Hematopoietic multipotent progenitor cell treated with erythropoietin and hydrocortisone succinate and interleukin-3 and kit ligand, for 17 days (in vitro differentiated cells): ENCODE measurements at regions not wholly inside any gene's neighbourhood (a gene's known extent, or its start where the extent isn't known, plus 50 kb on each side); places are given as distances from the start of the nearest gene placed in this dataset.

ENCODE experiments used
- DNase-seq: peaks from one replicate; pipeline ENCODE4 v3.0.0-alpha.2; 2015; ENCODE audit warnings: low spot score

- DNase-seq, result no peak
Observed at GRCh38 chr2:2567776-2568175, 236.7 kb upstream of the MYT1L start.

DNA sequence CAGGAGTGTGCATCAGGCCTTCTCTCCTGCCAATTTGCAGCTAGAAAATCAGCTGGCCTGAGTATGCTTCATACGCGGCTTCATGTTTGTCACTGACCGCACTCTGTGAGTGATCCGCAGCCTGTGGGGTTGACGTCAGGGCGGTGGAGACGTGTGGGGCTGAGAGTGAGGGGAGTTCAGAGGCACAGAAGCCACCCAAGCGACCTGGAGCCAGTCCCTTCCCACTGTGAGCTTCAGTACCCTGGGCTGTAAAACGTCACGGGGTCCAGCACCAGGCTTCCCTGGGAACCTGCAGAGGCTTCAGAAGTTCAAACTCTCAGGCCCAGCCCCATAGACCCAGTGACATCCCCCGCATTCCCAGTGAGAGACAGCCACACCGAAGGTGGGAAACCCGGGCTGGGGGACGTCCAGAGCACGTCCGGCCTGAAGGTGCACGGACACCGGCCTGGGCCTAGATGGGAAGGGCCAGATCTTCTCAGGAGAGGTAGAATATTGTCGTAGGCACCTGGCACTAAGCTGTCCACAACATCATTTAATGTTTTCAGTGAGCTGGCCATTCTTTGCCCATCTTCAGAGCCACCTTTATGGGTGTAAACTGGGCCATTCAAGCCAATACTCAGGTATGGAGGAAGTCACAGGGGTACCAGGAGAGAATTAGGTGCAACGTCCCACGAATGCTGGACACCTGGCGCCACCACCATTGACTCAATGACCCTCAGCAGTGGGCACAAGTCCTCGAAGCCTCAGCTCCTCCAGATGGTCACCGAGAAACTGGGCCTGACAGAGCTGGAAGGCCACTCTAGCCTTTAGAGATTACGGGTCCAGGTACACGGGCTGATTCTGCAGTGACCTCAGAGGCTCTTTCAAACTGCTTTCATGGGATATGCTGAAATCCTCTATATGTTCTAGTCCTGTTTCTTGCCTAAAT, 235.6 kb upstream of the MYT1L start:
- DNase-seq, result no peak

GRCh38 chr2:2565671-2566070, 234.6 kb upstream of the MYT1L start:
- no peak for DNase-seq

GRCh38 chr2:2564300-2565078, 233.4 kb upstream of the MYT1L start:
- no peak for DNase-seq

DNA sequence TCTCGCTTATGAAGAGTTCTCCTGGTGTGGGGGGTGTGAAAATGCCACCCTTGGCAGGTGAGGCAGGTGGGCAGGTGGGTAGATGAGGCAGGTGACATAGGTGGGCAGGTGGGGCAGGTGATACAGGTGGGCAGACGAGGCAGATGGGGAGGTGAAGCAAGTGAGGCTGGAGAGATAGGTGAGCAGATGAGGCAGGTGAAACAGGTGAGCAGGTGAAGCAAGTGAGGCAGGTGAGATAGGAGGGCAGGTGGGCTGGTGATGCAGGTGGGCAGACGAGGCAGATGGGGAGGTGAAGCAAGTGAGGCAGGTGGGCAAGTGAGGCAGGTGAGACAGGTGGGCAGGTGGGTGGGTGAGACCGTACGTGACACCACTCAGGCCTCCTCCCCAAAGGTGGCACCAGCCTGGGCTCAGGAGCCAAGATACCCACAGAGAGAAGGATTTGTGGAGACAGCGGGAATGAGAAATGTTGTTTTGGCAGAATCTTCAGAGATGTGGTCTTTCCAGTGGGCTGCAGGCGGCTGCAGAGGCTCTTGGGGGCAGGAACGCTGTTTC, 232.3 kb upstream of the MYT1L start:
- DNase-seq, result no peak

GRCh38 chr2:2562867-2563266, 231.8 kb upstream of the MYT1L start:
- DNase-seq, result no peak

DNA sequence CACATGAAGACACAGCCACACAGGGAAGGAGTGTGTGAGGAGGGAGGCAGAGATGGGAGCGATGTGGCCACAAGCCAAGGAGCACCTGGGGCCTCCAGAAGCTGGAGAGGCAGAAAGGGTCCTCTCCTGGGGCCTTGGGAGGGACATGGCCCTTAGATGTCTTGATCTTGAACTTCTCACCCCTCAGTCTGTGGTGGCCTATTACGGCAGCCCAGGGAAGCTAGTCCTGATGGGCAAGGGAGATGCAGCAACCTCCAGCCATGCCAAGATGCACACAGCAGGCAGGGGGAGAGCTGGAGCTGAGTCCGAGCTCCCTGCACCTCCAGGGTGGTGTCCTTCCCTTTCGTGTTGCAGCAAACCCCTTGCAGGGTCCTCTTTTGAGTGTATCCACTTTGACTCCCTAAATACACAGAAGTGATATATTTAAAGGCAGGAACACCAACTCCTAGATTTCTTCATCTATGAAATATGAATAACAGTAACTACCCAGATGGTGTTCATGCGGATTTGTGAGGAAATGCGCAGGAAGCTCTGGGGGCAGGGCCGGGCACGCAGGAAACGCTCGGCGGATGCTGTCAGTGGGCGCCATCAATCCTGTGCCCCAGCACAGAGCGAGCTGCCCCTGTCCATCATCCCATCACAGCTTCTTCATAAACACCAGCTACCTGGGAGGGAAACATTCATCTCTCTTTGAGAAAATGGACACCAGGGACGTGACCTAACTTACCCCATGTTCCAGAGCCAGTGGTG, 230.4 kb upstream of the MYT1L start:
- no peak for DNase-seq

DNA sequence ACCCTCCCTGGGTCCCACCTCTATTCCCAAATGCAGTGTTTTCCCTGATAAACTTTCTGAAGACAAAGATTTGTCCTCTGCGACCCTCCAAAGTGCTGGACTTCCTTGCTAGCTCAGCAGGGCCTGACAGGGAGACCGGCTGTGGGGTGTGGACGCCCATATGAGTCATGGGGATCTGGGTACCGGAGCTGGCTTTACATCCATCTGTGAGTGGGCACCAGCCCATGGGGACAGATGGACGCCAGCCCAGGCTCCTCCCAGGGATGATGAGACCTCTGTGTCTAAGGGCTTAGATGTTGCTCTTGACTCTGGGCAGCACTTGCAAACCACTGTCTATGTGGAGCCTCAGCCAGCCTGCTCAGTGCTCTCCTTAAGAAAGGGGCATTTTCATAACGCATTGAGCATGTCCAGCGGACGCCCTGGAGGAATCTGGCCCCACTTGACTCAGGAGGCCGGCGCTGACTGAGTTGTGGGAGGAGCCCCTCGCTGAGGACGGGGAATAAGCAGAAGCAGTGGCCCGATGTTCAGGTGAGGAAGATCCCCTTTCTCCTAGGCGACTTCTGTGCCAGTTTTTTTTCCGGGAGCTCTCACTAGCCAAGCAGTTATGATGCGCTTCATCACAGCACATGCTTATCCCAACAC, 229.4 kb upstream of the MYT1L start:
- no peak for DNase-seq

DNA sequence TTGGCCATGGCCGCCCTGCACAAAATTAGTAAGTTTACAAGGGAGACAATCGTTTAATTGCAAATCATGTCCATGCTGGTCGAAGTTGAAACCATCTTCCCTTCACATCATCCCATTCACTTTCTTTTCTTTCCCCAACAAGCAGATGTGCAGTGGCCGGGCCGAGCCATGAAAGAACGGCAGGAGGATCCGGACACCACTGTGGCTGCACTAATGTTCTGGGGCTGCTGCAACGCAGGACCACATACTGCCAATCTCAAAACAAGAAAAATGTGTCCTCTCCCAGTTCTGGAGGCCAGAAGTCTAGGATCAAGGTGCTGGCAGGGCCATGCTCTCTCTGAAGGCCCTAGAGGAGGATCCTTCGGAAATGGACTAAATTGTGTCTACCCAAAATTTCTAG, 227.4 kb upstream of the MYT1L start:
- no peak for DNase-seq

DNA sequence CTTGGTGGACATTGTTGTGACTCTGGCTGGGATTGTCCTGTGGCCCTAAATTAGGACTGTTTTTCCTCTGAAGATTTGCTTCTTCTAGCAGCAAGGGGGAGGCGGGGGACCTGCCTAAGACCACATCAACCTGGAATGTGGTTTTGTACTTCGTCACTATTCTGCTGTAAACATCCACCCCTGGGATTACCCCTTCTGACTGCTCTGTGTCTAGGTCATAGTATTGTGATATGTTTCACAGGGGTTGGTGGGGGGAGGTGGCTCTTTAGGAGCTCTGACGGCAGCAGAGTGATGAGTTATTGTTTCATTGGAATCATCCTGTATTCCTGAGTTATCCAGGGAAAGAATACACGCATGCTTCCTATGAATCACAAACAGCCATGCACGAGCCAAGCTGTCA, 226.4 kb upstream of the MYT1L start:
- no peak for DNase-seq

DNA sequence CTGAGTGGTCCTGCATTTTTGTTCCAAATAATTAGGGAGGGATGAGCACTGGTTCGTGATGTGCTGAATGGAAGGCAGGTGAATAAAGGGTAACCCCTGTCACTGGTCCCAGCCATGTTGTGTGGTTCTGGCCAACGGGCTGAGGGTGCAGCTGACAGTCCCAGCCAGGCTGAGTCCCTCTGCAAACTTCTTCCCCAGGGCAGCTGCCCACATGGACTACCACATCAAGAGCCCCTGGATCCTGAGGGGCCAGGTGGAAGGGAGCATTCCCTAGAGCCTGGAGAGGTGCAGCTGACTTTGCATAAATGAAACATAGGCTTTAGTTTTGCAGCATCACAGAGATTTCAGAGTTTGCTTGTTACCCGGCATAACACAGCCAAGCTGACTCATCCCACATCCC, 219.8 kb upstream of the MYT1L start:
- no peak for DNase-seq

DNA sequence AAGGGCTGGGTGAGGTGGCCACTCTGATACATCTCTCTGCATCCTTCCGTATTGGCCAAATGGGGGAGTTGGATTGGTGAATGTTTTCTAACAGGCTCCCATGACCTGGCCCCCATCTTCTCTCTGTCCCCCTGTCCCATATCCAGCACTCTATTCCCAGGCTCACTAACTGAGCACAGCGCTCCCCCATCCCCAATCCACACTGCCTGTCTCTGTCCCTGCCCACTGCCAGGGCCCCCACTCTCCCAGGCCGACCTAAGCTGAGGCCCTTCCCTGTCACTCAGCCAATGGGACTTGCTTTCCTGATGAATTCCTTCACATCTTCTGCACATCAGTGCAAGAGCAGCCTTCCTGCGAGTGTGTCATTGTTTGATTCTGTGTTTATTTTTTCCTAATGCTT, 216.8 kb upstream of the MYT1L start:
- DNase-seq, result no peak

DNA sequence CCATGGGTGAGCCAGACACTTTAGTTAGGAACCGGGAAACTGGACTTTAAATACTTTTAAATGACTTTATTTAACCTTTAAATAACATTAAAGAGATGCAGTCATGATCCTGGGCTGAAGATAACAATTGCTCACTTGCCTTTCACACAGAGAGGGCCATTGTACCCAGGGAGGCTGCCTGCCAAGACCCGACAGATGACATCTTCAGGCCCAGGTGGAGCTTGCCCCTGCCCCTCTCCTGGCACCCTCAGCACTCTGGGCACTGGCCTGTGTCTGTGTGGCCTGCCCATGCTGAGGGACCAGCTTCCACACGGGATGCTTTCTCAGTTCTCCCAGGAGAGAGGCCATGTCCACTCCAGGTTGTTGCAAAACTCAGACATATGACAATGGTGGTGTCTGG, 216.4 kb upstream of the MYT1L start:
- no peak for DNase-seq

- no peak for DNase-seq
Observed at GRCh38 chr2:2546046-2546445, 215.0 kb upstream of the MYT1L start.

DNA sequence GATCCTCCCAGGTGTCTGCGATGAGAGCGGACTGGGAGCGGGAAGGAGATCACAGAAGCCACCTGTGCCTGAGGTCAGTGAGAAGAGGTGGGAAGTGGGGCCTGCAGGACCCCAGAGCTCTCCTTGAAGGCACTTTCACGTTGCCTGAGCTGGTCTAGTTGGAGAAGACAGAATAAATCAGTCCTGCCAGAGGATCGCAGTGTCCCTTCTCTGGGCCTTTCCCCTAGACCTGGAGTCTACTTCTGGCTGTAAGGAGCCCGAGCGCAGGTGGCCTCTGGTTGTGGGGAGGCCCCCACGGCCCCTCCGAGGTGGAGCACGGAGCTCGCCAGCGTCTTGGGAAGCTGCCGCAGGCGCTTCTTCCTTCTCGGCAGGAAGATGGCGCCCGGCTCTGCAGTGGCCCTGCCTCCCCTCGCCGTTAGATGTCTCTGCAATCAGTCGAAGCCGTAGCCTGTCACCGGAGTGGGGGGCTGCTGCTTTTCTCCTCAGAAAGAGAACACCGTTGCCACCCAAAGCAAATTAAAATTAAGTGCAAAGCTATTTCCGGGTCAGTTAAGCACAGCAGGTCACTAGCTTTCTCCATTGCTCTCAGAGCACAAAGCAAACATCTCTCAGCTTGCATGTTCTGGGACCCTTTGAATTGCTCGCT, 212.0 kb upstream of the MYT1L start:
- DNase-seq, result no peak

DNA sequence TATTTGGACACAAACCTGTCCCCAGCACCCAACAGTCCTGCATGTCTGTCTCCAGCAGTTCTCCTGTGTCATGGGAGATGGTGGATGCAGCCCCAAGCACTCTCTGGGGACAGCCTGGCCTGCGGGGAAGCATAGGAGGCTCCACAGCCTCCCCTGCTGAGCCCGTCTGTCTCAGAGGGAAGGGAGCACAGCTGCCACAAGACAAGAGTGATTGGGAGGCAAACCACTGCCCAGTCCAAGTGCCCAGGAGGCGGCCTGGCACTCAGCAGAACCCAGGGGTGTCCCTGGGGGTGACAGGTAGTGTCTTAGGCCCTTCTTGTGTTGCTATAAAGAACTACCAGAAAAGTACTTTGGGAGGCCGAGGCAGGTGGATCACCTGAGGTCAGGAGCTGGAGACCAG, 211.2 kb upstream of the MYT1L start:
- DNase-seq, result no peak

GRCh38 chr2:2540406-2540805, 209.3 kb upstream of the MYT1L start:
- no peak for DNase-seq

GRCh38 chr2:2536416-2537056, 205.5 kb upstream of the MYT1L start:
- no peak for DNase-seq

DNA sequence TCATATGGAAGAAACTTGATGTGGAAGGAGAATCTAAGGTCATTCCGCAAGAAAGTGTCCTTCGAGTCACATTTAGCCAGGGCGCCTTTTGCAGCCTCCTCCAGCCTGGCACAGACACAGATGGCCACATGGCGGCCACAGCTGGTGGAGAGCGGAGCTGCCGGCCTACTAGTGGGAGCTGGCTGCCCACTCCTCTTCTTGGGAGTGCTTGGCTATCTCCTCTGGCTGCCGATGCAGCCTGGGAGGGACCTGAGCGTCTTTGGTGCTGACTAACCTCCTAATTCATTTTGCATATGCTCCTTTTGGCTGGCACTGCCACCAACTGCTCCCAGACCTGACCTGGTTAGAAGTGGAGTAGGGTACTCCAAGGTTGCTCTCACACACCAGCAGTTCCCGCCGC, 199.3 kb upstream of the MYT1L start:
- DNase-seq, result no peak

DNA sequence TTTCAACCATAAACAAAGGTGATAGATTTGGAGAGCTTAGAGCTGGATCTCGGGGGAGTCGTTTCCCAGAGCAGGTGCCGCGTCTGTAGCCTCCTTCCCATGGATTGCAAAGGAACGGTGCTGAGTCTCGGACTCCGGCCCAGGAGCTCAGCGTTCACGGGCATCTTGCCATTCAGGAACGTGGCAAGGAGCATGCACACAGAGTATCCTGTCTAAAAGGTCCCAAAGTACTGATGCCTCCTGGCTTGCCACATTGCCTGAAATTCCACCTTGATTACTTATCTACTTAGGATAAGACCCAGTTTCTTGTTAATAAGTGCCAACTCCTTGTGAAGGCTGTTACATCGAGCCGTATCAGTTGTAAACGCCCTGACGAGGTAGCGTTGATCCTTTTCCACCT, 197.8 kb upstream of the MYT1L start:
- DNase-seq, result no peak

GRCh38 chr2:2527148-2527547, 196.1 kb upstream of the MYT1L start:
- no peak for DNase-seq
